ENCODE measurements at regions not wholly inside any gene's neighbourhood (a gene's known extent, or its start where the extent isn't known, plus 50 kb on each side); places are given as distances from the start of the nearest gene placed in this dataset.

- ChIA-PET POLR2A (no interaction called here), CTCF (interaction anchor here (1.0 kb wide), 1 partner anchor 468 kb away, joined by 4 read pairs; no protein-coding TSS in a partner anchor)
- H3K4me3 ChIP-seq (replicated peaks in 1 of 3; ENCODE audit: insufficient read depth in 1 of 3, low read depth in 1 of 3, low read length in 3 of 3) = no peak overlapping the region
- dilution Hi-C loops (cut with MboI; ENCODE audit: extremely low pct_ligation_motif_present, low sequenced_read_pairs) (no loop called here), intact Hi-C loops (cut with micrococcal nuclease) (no loop called here)
- H3K9ac ChIP-seq (replicated peaks; ENCODE audit: extremely low read depth, insufficient read depth, low read length) = no peak overlapping the region
- H3K36me3 ChIP-seq (ENCODE audit: control insufficient read depth in 2 of 2, extremely low read depth in 1 of 2, insufficient read depth in 2 of 2, low read length in 2 of 2) = no peaks in the 10 kb centered on the region
- H3K4me2 ChIP-seq (ENCODE audit: insufficient read depth, low read length) = no peak overlapping the region
- H3K9me3 ChIP-seq (replicated peaks; ENCODE audit: control insufficient read depth, insufficient read depth, low read length) = no peaks in the 10 kb centered on the region
- H3K27ac ChIP-seq (ENCODE audit: insufficient read depth, low read depth, low read length) = no peak overlapping the region
- no TSS peak for BruUV-seq (replicated peaks)
- H3K9me1 ChIP-seq (replicated peaks; ENCODE audit: control insufficient read depth, extremely low read depth, insufficient read depth, low read length) = no peaks in the 10 kb centered on the region
- no peak overlapping the region for H2AFZ ChIP-seq (ENCODE audit: low read depth, low read length)
- TF ChIP-seq MYC (IDR thresholded peaks at IDR 0.05; ENCODE audit: low read depth, low read length) (no peak), GATA2 (IDR thresholded peaks at IDR 0.05; ENCODE audit: insufficient read depth, insufficient read length, low read depth, low read length) (no peak), EZH2 (IDR thresholded peaks at IDR 0.05; ENCODE audit: borderline replicate concordance, low read depth, low read length, severe bottlenecking) (no peak), JUN (IDR thresholded peaks at IDR 0.05; ENCODE audit: borderline replicate concordance, insufficient read depth, insufficient read length, low read depth) (no peak), POLR2AphosphoS5 (IDR thresholded peaks at IDR 0.05; ENCODE audit: insufficient read depth, low read depth, low read length) (no peak), MAX (IDR thresholded peaks at IDR 0.05; ENCODE audit: insufficient read depth, insufficient read length) (no peak)
- no peaks in the 10 kb centered on the region for H3K4me1 ChIP-seq (ENCODE audit: control insufficient read depth, extremely low read depth, insufficient read depth, low read length)
- H3K27me3 ChIP-seq (ENCODE audit: control insufficient read depth in 2 of 2, insufficient read depth in 2 of 2, low read length in 2 of 2) = peaks cover 1 to 2% of the 10 kb centered on the region in 2 experiments
- no peaks in the 10 kb centered on the region for H4K20me1 ChIP-seq (replicated peaks; ENCODE audit: control insufficient read depth, extremely low read depth, insufficient read depth, low read length)
- DNase-seq (ENCODE audit: low read depth, low spot score) (no peak), FAIRE-seq (no peak)
- no peaks in the 10 kb centered on the region for H3K79me2 ChIP-seq (ENCODE audit: control insufficient read depth, insufficient read depth, low read length)
These were observed 244.2 kb upstream of the LRIG1 start for GRCh38 chr3:66744986-66745385.

- no TSS peak for BruUV-seq (replicated peaks)
- no peaks in the 10 kb centered on the region for H3K4me1 ChIP-seq (ENCODE audit: control insufficient read depth, extremely low read depth, insufficient read depth, low read length)
- no peak for FAIRE-seq
- no peak overlapping the region for H3K27ac ChIP-seq (ENCODE audit: insufficient read depth, low read depth, low read length)
- peaks cover 0 to 2% of the 10 kb centered on the region in 2 experiments for H3K27me3 ChIP-seq (ENCODE audit: control insufficient read depth in 2 of 2, insufficient read depth in 2 of 2, low read length in 2 of 2)
- ChIA-PET CTCF (interaction anchor here (1.7 kb wide), 1 partner anchor 471 kb away, joined by 4 read pairs; no protein-coding TSS in a partner anchor), POLR2A (no interaction called here)
- no peak overlapping the region for H3K4me2 ChIP-seq (ENCODE audit: insufficient read depth, low read length)
- no peak for TF ChIP-seq POLR2A (IDR thresholded peaks at IDR 0.05; ENCODE audit: low read depth, low read length)
- TF ChIP-seq CTCF (IDR thresholded peaks at IDR 0.05; ENCODE audit: extremely low read depth in 1 of 2, insufficient read depth in 1 of 2, low read depth in 1 of 2, low read length in 2 of 2) = no peak
- TF ChIP-seq POLR2AphosphoS5 (IDR thresholded peaks at IDR 0.05; ENCODE audit: insufficient read depth, low read depth, low read length) = no peak
- TF ChIP-seq GATA2 (IDR thresholded peaks at IDR 0.05; ENCODE audit: insufficient read depth, insufficient read length, low read depth, low read length) = no peak
- no peak for TF ChIP-seq EZH2 (IDR thresholded peaks at IDR 0.05; ENCODE audit: borderline replicate concordance, low read depth, low read length, severe bottlenecking)
- TF ChIP-seq MAX (IDR thresholded peaks at IDR 0.05; ENCODE audit: insufficient read depth, insufficient read length) = no peak
- no peak for TF ChIP-seq FOS (IDR thresholded peaks at IDR 0.05; ENCODE audit: borderline replicate concordance, insufficient read depth, low read length)
- TF ChIP-seq JUN (IDR thresholded peaks at IDR 0.05; ENCODE audit: borderline replicate concordance, insufficient read depth, insufficient read length, low read depth) = no peak
- TF ChIP-seq MYC (IDR thresholded peaks at IDR 0.05; ENCODE audit: low read depth, low read length) = no peak
- H3K9me3 ChIP-seq (replicated peaks; ENCODE audit: control insufficient read depth, insufficient read depth, low read length) = no peaks in the 10 kb centered on the region
- no peak overlapping the region for H3K4me3 ChIP-seq (replicated peaks in 1 of 3; ENCODE audit: insufficient read depth in 1 of 3, low read depth in 1 of 3, low read length in 3 of 3)
- intact Hi-C loops (cut with micrococcal nuclease) = no loop called here
- H3K9me1 ChIP-seq (replicated peaks; ENCODE audit: control insufficient read depth, extremely low read depth, insufficient read depth, low read length) = no peaks in the 10 kb centered on the region
- no peaks in the 10 kb centered on the region for H3K79me2 ChIP-seq (ENCODE audit: control insufficient read depth, insufficient read depth, low read length)
- dilution Hi-C loops (cut with MboI; ENCODE audit: extremely low pct_ligation_motif_present, low sequenced_read_pairs) = no loop called here
- H4K20me1 ChIP-seq (replicated peaks; ENCODE audit: control insufficient read depth, extremely low read depth, insufficient read depth, low read length) = no peaks in the 10 kb centered on the region
- H3K9ac ChIP-seq (replicated peaks; ENCODE audit: extremely low read depth, insufficient read depth, low read length) = no peak overlapping the region
- H3K36me3 ChIP-seq (ENCODE audit: control insufficient read depth in 2 of 2, extremely low read depth in 1 of 2, insufficient read depth in 2 of 2, low read length in 2 of 2) = no peaks in the 10 kb centered on the region
- H2AFZ ChIP-seq (ENCODE audit: low read depth, low read length) = no peak overlapping the region
- DNase-seq (ENCODE audit: low read depth, low spot score) = no peak
These were observed 246.4 kb upstream of the LRIG1 start for GRCh38 chr3:66747261-66747660.

Data from endothelial cell of umbilical vein (primary cell).